Karpas-422 (cell line): ENCODE measurements at regions not wholly inside any gene's neighbourhood (a gene's known extent, or its start where the extent isn't known, plus 50 kb on each side); places are given as distances from the start of the nearest gene placed in this dataset.
A peak's percentile ranks its signal among the peaks of the same experiment; 100 is the strongest.

Source experiments
- DNase-seq: peaks from one replicate; pipeline ENCODE4 v3.0.0-alpha.2; 2015
- H2AFZ ChIP-seq: fragments of 200-600 bp; sonication (generic); 2 replicates; pipeline ENCODE4 v1.6.1; 2014; ENCODE audit warnings: antibody characterized with exemption, low read length, mixed read lengths
- H3K27ac ChIP-seq: fragments of 200-600 bp; sonication (generic); 2 replicates; pipeline ENCODE4 v1.5.1; 2014; ENCODE audit warnings: mild to moderate bottlenecking, low read length, moderate library complexity
- H3K27me3 ChIP-seq: fragments of 200-600 bp; sonication (generic); 2 replicates; pipeline ENCODE4 v1.6.1; 2014; ENCODE audit warnings: low read length, mixed read lengths
- H3K36me3 ChIP-seq: fragments of 200-600 bp; sonication (generic); 2 replicates; pipeline ENCODE4 v1.6.1; 2014; ENCODE audit warnings: low read length, mixed read lengths; ENCODE audit not compliant: insufficient read depth
- H3K4me1 ChIP-seq: fragments of 200-600 bp; sonication (generic); 2 replicates; pipeline ENCODE4 v1.6.1; 2014; ENCODE audit warnings: mild to moderate bottlenecking, low read length, mixed read lengths
- H3K4me2 ChIP-seq: fragments of 200-600 bp; sonication (generic); 2 replicates; pipeline ENCODE4 v1.6.1; 2014; ENCODE audit warnings: low read length, low read depth, mild to moderate bottlenecking; ENCODE audit not compliant: poor library complexity, severe bottlenecking
- H3K4me3 ChIP-seq: fragments of 200-600 bp; sonication (generic); 2 replicates; pipeline ENCODE4 v1.5.1; 2014; ENCODE audit warnings: mild to moderate bottlenecking, antibody characterized with exemption, low read length, mixed read lengths
- H3K79me2 ChIP-seq: fragments of 200-600 bp; sonication (generic); 2 replicates; pipeline ENCODE4 v1.6.1; 2014; ENCODE audit warnings: mild to moderate bottlenecking, low read length, mixed read lengths
- H3K9ac ChIP-seq: fragments of 200-600 bp; sonication (generic); 2 replicates; pipeline ENCODE4 v1.6.0; 2014; ENCODE audit warnings: low read length
- H3K9me2 ChIP-seq: fragments of 200-600 bp; sonication (generic), shearing (Covaris generic); replicated peaks from 2 replicates; pipeline ENCODE4 v1.6.0; 2014; ENCODE audit warnings: mild to moderate bottlenecking, low read length, moderate library complexity; ENCODE audit not compliant: insufficient read depth
- H3K9me3 ChIP-seq: fragments of 300-700, 200-600 bp; sonication (generic); 2 replicates; pipeline ENCODE4 v1.6.1; 2014; ENCODE audit warnings: low read length, mixed read lengths
- H4K20me1 ChIP-seq: fragments of 200-600 bp; sonication (generic); 2 replicates; pipeline ENCODE4 v1.6.1; 2014; ENCODE audit warnings: mild to moderate bottlenecking, antibody characterized with exemption, low read length, low read depth; ENCODE audit not compliant: insufficient read depth

GRCh38 chr11:109998921-109999320 lies 94.3 kb upstream of the ZC3H12C start:
- Histone ChIP-seq H3K9me3 (no peaks in the 10 kb centered on the region), H3K4me1 (peaks cover 5% of the 10 kb centered on the region), H3K9ac (no peak overlapping the region), H3K9me2 (no peaks in the 10 kb centered on the region), H3K4me2 (no peak overlapping the region), H2AFZ (no peak overlapping the region), H3K27me3 (peaks cover 4% of the 10 kb centered on the region; the same call in 1 of the 2 replicates), H3K27ac (no peak overlapping the region), H4K20me1 (no peaks in the 10 kb centered on the region), H3K79me2 (no peaks in the 10 kb centered on the region), H3K36me3 (no peaks in the 10 kb centered on the region), H3K4me3 (no peak overlapping the region)
- DNase-seq: no peak

DNA sequence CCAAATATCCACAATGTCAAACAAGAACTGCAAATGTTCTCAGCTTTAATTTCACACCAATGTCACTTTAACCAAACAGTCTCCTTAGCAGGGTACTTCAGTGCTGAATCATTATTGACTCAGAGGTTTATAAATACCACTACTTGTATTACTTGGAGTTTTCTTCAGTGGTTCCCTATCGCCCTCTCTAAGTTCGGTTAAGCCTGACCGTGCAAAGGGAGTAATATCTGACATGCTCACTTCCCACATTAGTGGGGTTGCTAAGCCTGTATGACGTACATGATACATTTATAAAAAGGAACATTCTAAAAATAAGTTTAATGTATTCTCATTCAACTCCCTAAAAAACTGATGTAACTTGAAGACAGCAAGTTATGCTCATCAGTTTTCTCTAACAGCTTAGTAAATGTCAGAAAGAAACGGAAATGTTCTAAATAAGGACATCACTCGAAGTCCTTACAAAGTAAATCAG lies 93.1 kb upstream of the ZC3H12C start:
- peak; percentile 61 for DNase-seq
- Histone ChIP-seq H3K9ac (no peak overlapping the region), H3K9me3 (no peaks in the 10 kb centered on the region), H3K4me2 (peak overlapping the region; percentile 3), H3K4me1 (peaks cover 5% of the 10 kb centered on the region), H3K4me3 (no peak overlapping the region), H3K9me2 (no peaks in the 10 kb centered on the region), H3K27ac (no peak overlapping the region), H2AFZ (no peak overlapping the region), H3K36me3 (no peaks in the 10 kb centered on the region), H3K27me3 (peaks cover 4% of the 10 kb centered on the region; the same call in 1 of the 2 replicates), H3K79me2 (no peaks in the 10 kb centered on the region), H4K20me1 (no peaks in the 10 kb centered on the region)

GRCh38 chr11:110000850-110001249 lies 92.3 kb upstream of the ZC3H12C start:
- H2AFZ ChIP-seq: no peak overlapping the region
- H3K27me3 ChIP-seq: peaks cover 4% of the 10 kb centered on the region; the same call in 1 of the 2 replicates
- H3K4me2 ChIP-seq: no peak overlapping the region
- H3K36me3 ChIP-seq: no peaks in the 10 kb centered on the region
- no peaks in the 10 kb centered on the region for H4K20me1 ChIP-seq
- H3K9me2 ChIP-seq: no peaks in the 10 kb centered on the region
- DNase-seq: no peak
- no peak overlapping the region for H3K9ac ChIP-seq
- H3K79me2 ChIP-seq: no peaks in the 10 kb centered on the region
- H3K27ac ChIP-seq: no peak overlapping the region
- H3K4me3 ChIP-seq: no peak overlapping the region
- peaks cover 5% of the 10 kb centered on the region for H3K4me1 ChIP-seq
- no peaks in the 10 kb centered on the region for H3K9me3 ChIP-seq

DNA sequence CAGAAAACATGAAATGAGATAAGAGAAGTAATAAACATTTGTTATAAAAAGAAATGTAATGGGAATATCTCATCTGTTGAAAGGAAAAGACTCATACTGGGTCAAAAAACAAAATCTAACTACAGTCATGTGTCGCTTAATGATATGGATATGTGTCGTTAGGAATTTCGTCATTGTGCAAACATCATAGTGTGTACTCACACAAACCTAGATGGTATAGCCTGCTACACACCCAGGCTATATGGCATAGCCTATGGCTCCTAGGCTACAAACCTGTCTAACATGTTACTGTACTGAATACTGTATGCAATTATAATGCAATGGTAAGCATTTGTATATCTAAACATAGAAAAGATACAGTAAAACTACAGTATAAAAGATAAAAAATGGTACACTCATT lies 89.8 kb upstream of the ZC3H12C start:
- Histone ChIP-seq H3K27me3 (peaks cover 2% of the 10 kb centered on the region; the same call in 1 of the 2 replicates), H4K20me1 (no peaks in the 10 kb centered on the region), H3K4me3 (no peak overlapping the region), H3K9ac (no peak overlapping the region), H3K27ac (no peak overlapping the region), H3K4me2 (no peak overlapping the region), H3K79me2 (no peaks in the 10 kb centered on the region), H3K9me3 (no peaks in the 10 kb centered on the region), H3K4me1 (peaks cover 5% of the 10 kb centered on the region), H3K36me3 (no peaks in the 10 kb centered on the region), H2AFZ (no peak overlapping the region), H3K9me2 (no peaks in the 10 kb centered on the region)
- no peak for DNase-seq

DNA sequence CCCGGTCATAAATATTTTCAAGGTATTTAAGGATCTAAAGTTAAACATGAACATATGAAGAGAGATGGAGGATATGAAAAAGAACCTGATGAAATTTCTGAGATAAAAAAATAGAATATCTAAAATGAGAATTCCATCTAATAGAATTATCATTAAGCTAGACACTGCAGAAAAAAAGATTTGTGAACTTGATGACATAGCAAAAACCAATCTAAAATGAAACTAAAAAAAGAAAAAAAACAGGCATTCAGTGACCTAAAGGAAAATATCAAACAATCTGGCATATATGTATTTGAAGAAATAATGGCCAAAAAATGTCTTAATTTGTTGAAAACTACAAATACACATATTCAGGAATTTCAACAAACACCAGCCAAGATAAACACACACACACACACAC lies 81.6 kb upstream of the ZC3H12C start:
- no peak overlapping the region for H3K4me3 ChIP-seq
- no peak overlapping the region for H3K4me2 ChIP-seq
- H3K9me2 ChIP-seq: no peaks in the 10 kb centered on the region
- H3K9me3 ChIP-seq: no peaks in the 10 kb centered on the region
- H3K27me3 ChIP-seq: no peaks in the 10 kb centered on the region
- no peak overlapping the region for H3K27ac ChIP-seq
- no peak overlapping the region for H2AFZ ChIP-seq
- no peaks in the 10 kb centered on the region for H3K4me1 ChIP-seq
- H4K20me1 ChIP-seq: no peaks in the 10 kb centered on the region
- H3K36me3 ChIP-seq: no peaks in the 10 kb centered on the region
- DNase-seq: no peak
- H3K79me2 ChIP-seq: no peaks in the 10 kb centered on the region
- H3K9ac ChIP-seq: no peak overlapping the region

GRCh38 chr11:110015695-110016094 lies 77.5 kb upstream of the ZC3H12C start:
- H3K36me3 ChIP-seq: no peaks in the 10 kb centered on the region
- no peak overlapping the region for H3K4me2 ChIP-seq
- H3K27ac ChIP-seq: no peak overlapping the region
- no peak for DNase-seq
- no peaks in the 10 kb centered on the region for H3K79me2 ChIP-seq
- H3K4me1 ChIP-seq: no peaks in the 10 kb centered on the region
- no peaks in the 10 kb centered on the region for H3K9me3 ChIP-seq
- H2AFZ ChIP-seq: no peak overlapping the region
- peaks cover 2% of the 10 kb centered on the region; the same call in 1 of the 2 replicates for H3K27me3 ChIP-seq
- no peak overlapping the region for H3K4me3 ChIP-seq
- H3K9me2 ChIP-seq: no peaks in the 10 kb centered on the region
- H3K9ac ChIP-seq: no peak overlapping the region
- H4K20me1 ChIP-seq: no peaks in the 10 kb centered on the region

DNA sequence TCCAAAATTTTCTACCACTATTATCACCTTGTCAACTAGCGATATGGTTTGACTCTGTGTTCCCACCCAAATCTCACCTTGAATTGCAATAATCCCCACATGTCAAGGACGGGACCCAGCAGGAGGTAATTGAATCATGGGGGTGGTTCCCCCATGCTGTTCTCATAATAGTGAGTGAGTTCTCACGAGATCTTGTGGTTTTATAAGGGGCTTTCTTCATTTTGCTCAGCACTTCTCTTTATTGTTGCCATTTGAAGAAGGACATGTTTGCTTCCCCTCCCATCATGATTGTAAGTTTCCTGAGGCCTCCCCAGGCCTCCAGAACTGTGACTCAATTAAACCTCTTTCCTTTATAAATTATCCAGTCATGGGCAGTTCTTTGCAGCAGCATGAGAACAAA lies 73.5 kb upstream of the ZC3H12C start:
- no peak overlapping the region for H3K4me3 ChIP-seq
- no peak for DNase-seq
- H3K9ac ChIP-seq: no peak overlapping the region
- no peak overlapping the region for H2AFZ ChIP-seq
- no peak overlapping the region for H3K4me2 ChIP-seq
- no peaks in the 10 kb centered on the region for H3K9me3 ChIP-seq
- H3K27me3 ChIP-seq: peaks cover 2% of the 10 kb centered on the region; the same call in 1 of the 2 replicates
- H4K20me1 ChIP-seq: no peaks in the 10 kb centered on the region
- no peak overlapping the region for H3K27ac ChIP-seq
- no peaks in the 10 kb centered on the region for H3K9me2 ChIP-seq
- H3K4me1 ChIP-seq: no peaks in the 10 kb centered on the region
- no peaks in the 10 kb centered on the region for H3K36me3 ChIP-seq
- no peaks in the 10 kb centered on the region for H3K79me2 ChIP-seq

DNA sequence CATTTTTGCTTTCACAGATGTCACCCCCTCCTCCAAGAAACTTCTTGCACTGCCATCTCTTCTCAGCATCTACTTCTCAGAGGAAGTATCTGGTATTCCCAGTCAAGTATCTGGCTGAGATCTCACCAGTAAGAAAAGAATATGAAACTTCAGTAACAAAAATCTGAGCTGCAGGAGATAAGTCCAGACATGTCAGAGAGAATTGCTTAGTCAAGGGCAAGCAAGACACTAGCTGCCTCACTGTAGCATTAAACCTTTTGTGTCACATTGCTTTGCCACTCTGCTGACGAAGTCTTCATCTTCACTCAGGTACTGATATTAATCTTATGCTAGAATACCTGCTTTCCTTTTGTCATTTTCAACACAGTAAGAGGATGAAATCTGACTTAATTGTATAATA lies 70.6 kb upstream of the ZC3H12C start:
- Histone ChIP-seq H3K9me3 (no peaks in the 10 kb centered on the region), H3K36me3 (no peaks in the 10 kb centered on the region), H4K20me1 (no peaks in the 10 kb centered on the region), H3K79me2 (no peaks in the 10 kb centered on the region), H2AFZ (no peak overlapping the region), H3K4me1 (peaks cover 8% of the 10 kb centered on the region), H3K9me2 (no peaks in the 10 kb centered on the region), H3K4me2 (no peak overlapping the region), H3K4me3 (no peak overlapping the region), H3K9ac (no peak overlapping the region), H3K27me3 (peaks cover 2% of the 10 kb centered on the region; the same call in 1 of the 2 replicates), H3K27ac (no peak overlapping the region)
- DNase-seq: no peak

GRCh38 chr11:110023711-110024110 lies 69.5 kb upstream of the ZC3H12C start:
- Histone ChIP-seq H3K9me3 (no peaks in the 10 kb centered on the region), H3K4me3 (no peak overlapping the region), H3K27me3 (peaks cover 2% of the 10 kb centered on the region; the same call in 1 of the 2 replicates), H3K4me1 (peaks cover 9% of the 10 kb centered on the region), H2AFZ (no peak overlapping the region), H3K27ac (no peak overlapping the region), H3K36me3 (no peaks in the 10 kb centered on the region), H3K9ac (no peak overlapping the region), H3K9me2 (no peaks in the 10 kb centered on the region), H3K79me2 (no peaks in the 10 kb centered on the region), H4K20me1 (no peaks in the 10 kb centered on the region), H3K4me2 (no peak overlapping the region)
- DNase-seq: no peak
